ENCODE measurements at regions not wholly inside any gene's neighbourhood (a gene's known extent, or its start where the extent isn't known, plus 50 kb on each side); places are given as distances from the start of the nearest gene placed in this dataset.

GRCh38 chr1:239269706-239270105, 116.7 kb upstream of the CHRM3 start:
- no peak overlapping the region for H3K4me3 Mint-ChIP-seq
- Histone ChIP-seq H3K79me1 (ENCODE audit: insufficient read depth, low read depth, low read length, poor library complexity, severe bottlenecking) (no peaks in the 10 kb centered on the region), H3K23ac (ENCODE audit: insufficient read length, low read depth, low read length) (no peak overlapping the region), H2BK120ac (ENCODE audit: low read depth, low read length, poor library complexity, severe bottlenecking) (no peak overlapping the region), H3K9ac (ENCODE audit: extremely low read depth, insufficient read length, low read length) (no peak overlapping the region), H2BK5ac (ENCODE audit: insufficient read length, low read length) (no peak overlapping the region), H3K27ac (ENCODE audit: insufficient read length, low read depth, low read length) (no peak overlapping the region), H3K14ac (ENCODE audit: insufficient read depth, low read length) (no peak overlapping the region), H4K5ac (ENCODE audit: insufficient read length, low read depth, low read length) (no peak overlapping the region), H3K9me3 (ENCODE audit: control insufficient read depth, low read depth, low read length) (no peaks in the 10 kb centered on the region), H2BK15ac (ENCODE audit: low read depth, low read length) (no peak overlapping the region), H2AK5ac (ENCODE audit: insufficient read length, low read length) (no peak overlapping the region), H4K91ac (ENCODE audit: insufficient read length, low read depth, low read length) (no peak overlapping the region), H3K4ac (ENCODE audit: low read depth, low read length) (no peak overlapping the region), H3K27me3 (ENCODE audit: insufficient read depth, low read length) (no peaks in the 10 kb centered on the region), H2BK20ac (ENCODE audit: low read depth, low read length, poor library complexity, severe bottlenecking) (no peak overlapping the region), H2BK12ac (ENCODE audit: insufficient read length, low read depth, low read length) (no peak overlapping the region), H4K8ac (replicated peaks; ENCODE audit: insufficient read length, low read depth, low read length) (no peak overlapping the region), H2AFZ (ENCODE audit: low read length) (no peak overlapping the region), H3K79me2 (ENCODE audit: insufficient read depth, low read length) (no peaks in the 10 kb centered on the region), H3K56ac (ENCODE audit: insufficient read length, low read depth, low read length) (no peak overlapping the region), H3K18ac (ENCODE audit: insufficient read length, low read depth, low read length) (no peak overlapping the region), H4K20me1 (ENCODE audit: control insufficient read depth, insufficient read depth, insufficient read length) (no peaks in the 10 kb centered on the region), H3T11ph (ENCODE audit: low read length) (no peak overlapping the region), H3K23me2 (ENCODE audit: insufficient read length, low read depth, low read length, poor library complexity, severe bottlenecking) (no peaks in the 10 kb centered on the region), H3K4me1 (ENCODE audit: insufficient read depth, low read length) (no peaks in the 10 kb centered on the region), H3K4me2 (ENCODE audit: insufficient read depth, insufficient read length, low read length) (no peak overlapping the region)
- peaks cover 4 to 10% of the 10 kb centered on the region in 2 experiments; a peak in 3 of 5 replicates for H3K9me3 Mint-ChIP-seq
- no peaks in the 10 kb centered on the region for H3K4me1 Mint-ChIP-seq
- no peaks in the 10 kb centered on the region for H3K27me3 Mint-ChIP-seq (ENCODE audit: low read depth)
- no CpG with 5 or more reads among the region's 4 CpGs for WGBS (ENCODE audit: extremely low coverage, insufficient read length, low lambda C conversion rate)
- no peak overlapping the region for H3K27ac Mint-ChIP-seq
- peaks cover 0 to 4% (median 0%) of the 10 kb centered on the region in 3 experiments; a peak in 1 of 7 replicates for H3K36me3 Mint-ChIP-seq (ENCODE audit: insufficient read depth in 1 of 3, low read depth in 3 of 3)
- DNase-seq, result no peak
- no peak for TF ChIP-seq CTCF (conservative IDR thresholded peaks at IDR 0.05)
